Spleen (tissue), 11 donors: ENCODE measurements at regions not wholly inside any gene's neighbourhood (a gene's known extent, or its start where the extent isn't known, plus 50 kb on each side); places are given as distances from the start of the nearest gene placed in this dataset.

Source experiments
- DNase-seq: peaks from one replicate; pipeline ENCODE4 v3.0.0-alpha.2; 2020
- H3K27ac ChIP-seq, 8 donors: fragments of 200-600 bp; sonication (generic) in 7 of 8; 1 replicate in 4 of 8; 2 replicates in 4 of 8; pipeline versions ENCODE4 v1.5.0 to v1.8.0; 2016 to 2021; ENCODE audit warnings: inconsistent platforms in 4 of 8, mild to moderate bottlenecking in 4 of 8, moderate library complexity in 1 of 8
- H3K27me3 ChIP-seq, 7 donors: fragments of 200-600 bp; sonication (generic) in 6 of 7; replicated peaks in 1 of 7; 1 replicate in 4 of 7; 2 replicates in 3 of 7; pipeline versions ENCODE4 v1.5.0 to v1.8.0; 2016 to 2021; ENCODE audit warnings: inconsistent platforms in 3 of 7, mild to moderate bottlenecking in 1 of 7
- H3K36me3 ChIP-seq, 6 donors: fragments of 200-600 bp; sonication (generic) in 5 of 6; 1 replicate in 4 of 6; 2 replicates in 2 of 6; pipeline versions ENCODE4 v1.5.0 to v1.8.0; 2016 to 2021; ENCODE audit warnings: inconsistent platforms in 2 of 6
- H3K4me1 ChIP-seq, 6 donors: fragments of 200-600 bp; sonication (generic) in 5 of 6; 1 replicate in 3 of 6; 2 replicates in 3 of 6; pipeline versions ENCODE4 v1.5.0 to v1.8.0; 2016 to 2021; ENCODE audit warnings: inconsistent platforms in 3 of 6
- H3K4me3 ChIP-seq, 8 donors: fragments of 200-600 bp; sonication (generic) in 7 of 8; 1 replicate in 4 of 8; 2 replicates in 4 of 8; pipeline versions ENCODE4 v1.5.0 to v1.8.0; 2016 to 2021; ENCODE audit warnings: inconsistent platforms in 4 of 8, mild to moderate bottlenecking in 4 of 8, moderate library complexity in 2 of 8
- H3K9me3 ChIP-seq, 8 donors: fragments of 200-600 bp; sonication (generic) in 7 of 8; 1 replicate in 4 of 8; 2 replicates in 4 of 8; pipeline versions ENCODE4 v1.5.0 to v1.8.0; 2016 to 2021; ENCODE audit warnings: inconsistent platforms in 4 of 8
- CTCF ChIP-seq, 11 experiments: fragments of 200-600 bp in 7 of 11; fragments of 450-650 bp in 4 of 11; sonication (generic) in 4 of 11; IDR thresholded peaks in 8 of 11; conservative IDR thresholded peaks in 3 of 11; 1 replicate in 7 of 11; 2 replicates in 4 of 11; pipeline versions ENCODE4 v1.4.0 to v1.8.0; 2016 to 2021; ENCODE audit warnings: antibody characterized with exemption in 11 of 11, inconsistent platforms in 4 of 11, mild to moderate bottlenecking in 1 of 11
- POLR2A ChIP-seq, 3 donors: fragments of 450-650 bp; IDR thresholded peaks; one replicate each; pipeline ENCODE4 v1.5.1; 2017; ENCODE audit warnings: antibody characterized with exemption in 3 of 3, mild to moderate bottlenecking in 1 of 3
- POLR2AphosphoS5 ChIP-seq, 3 donors: sonication (generic); formaldehyde crosslinking; IDR thresholded peaks; one replicate each; pipeline ENCODE4 v1.5.1; 2017; ENCODE audit warnings: antibody characterized with exemption in 3 of 3
- WGBS, 5 donors: extraction: QIAGEN DNeasy Blood & Tissue Kit in 3 of 5; methylation state at CpG; one replicate each; pipeline versions ENCODE4 v1.1.5 to v1.1.7; 2013 to 2018; 5-methylcytosine and 5-hydroxymethylcytosine counted together
- intact Hi-C: fragments of 100-400 bp; cut with DNase I; formaldehyde crosslinking; loops from one replicate; pipeline ENCODE4 v1.15.0; 2023; ENCODE audit warnings: low total_unique reads
- donor health status: healthy with polysubstance abuse.
- donor health status: DM: no; HTN: no; CAD: no; lungs with moderate emphysema.
- donor health status: DM: no; HTN: no; CAD: no.
- donor health status: Bipolar disorder and iron deficiency.
- donor health status: healthy.
- donor health status: DM: no; HTN: no; CAD: no.
- donor health status: DM: yes; HTN: yes; CAD: no.

DNA sequence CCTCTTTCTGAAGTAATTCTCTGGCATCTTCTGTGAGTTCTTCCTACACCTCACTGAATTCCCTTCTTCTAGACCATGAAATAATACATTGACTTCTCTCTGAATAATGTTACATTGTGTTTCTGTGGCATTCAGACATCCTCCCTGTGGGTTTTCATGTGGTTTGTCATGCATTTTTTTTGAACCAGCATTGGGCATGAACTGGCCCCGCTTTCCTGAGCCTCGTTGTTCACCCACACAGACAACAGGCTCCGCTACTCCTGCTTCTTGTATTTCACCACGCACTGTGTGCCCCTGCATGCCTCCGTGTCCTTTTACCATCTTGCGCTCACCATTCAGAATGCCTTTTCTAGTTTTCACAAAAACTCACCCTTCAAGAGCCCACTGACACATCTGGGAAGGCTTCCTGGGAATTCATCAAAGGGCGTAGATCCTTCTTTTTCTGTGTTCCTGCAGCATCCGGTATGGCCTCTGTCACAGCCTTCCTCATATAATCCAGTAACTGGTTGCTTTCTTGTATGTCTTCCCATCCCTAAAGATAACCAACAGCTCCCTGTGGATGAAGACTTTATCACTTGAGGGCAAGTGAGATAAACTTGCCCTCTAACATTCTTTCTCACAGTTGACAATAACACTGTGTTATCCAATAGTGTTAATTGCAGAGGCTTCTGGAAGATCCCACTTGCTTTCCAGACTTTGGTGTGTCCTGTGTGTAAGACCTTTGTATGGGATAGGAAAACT, 51.5 kb upstream of the ADAMTSL1 start:
- intact Hi-C loops, result no loop called here
- Histone ChIP-seq H3K36me3 (no peaks in the 10 kb centered on the region), H3K9me3 (no peaks in the 10 kb centered on the region), H3K27ac (no peak overlapping the region), H3K4me3 (no peak overlapping the region), H3K4me1 (no peaks in the 10 kb centered on the region), H3K27me3 (no peaks in the 10 kb centered on the region)
- TF ChIP-seq POLR2A (IDR thresholded peaks at IDR 0.05) (no peak), CTCF (IDR thresholded peaks at IDR 0.05 in 8 of 11, conservative IDR thresholded peaks at IDR 0.05 in 3 of 11) (no peak), POLR2AphosphoS5 (IDR thresholded peaks at IDR 0.05) (no peak)
- WGBS, 5 donors, result 83 to 91% (median 86%) methylated on average over 8 of the region's 8 CpGs
- no peak for DNase-seq

GRCh38 chr9:18423791-18424531, 50.0 kb upstream of the ADAMTSL1 start:
- WGBS, 5 donors, result 77 to 100% (median 82%) methylated on average over 1 of the region's 1 CpG
- DNase-seq, result no peak
- no peaks in the 10 kb centered on the region for H3K9me3 ChIP-seq
- H3K27me3 ChIP-seq, result no peaks in the 10 kb centered on the region
- H3K4me3 ChIP-seq, result no peak overlapping the region
- TF ChIP-seq CTCF (IDR thresholded peaks at IDR 0.05 in 8 of 11, conservative IDR thresholded peaks at IDR 0.05 in 3 of 11), result no peak
- TF ChIP-seq POLR2A (IDR thresholded peaks at IDR 0.05), result no peak
- TF ChIP-seq POLR2AphosphoS5 (IDR thresholded peaks at IDR 0.05), result no peak
- H3K27ac ChIP-seq, result no peak overlapping the region
- no peaks in the 10 kb centered on the region for H3K36me3 ChIP-seq
- intact Hi-C loops, result no loop called here
- H3K4me1 ChIP-seq, result no peaks in the 10 kb centered on the region
